Inflammatory macrophage (primary cell): ENCODE measurements at regions not wholly inside any gene's neighbourhood (a gene's known extent, or its start where the extent isn't known, plus 50 kb on each side); places are given as distances from the start of the nearest gene placed in this dataset.
"Not testable (repeated sequence)": the region's sequence is repeated elsewhere in the genome, so short reads cannot be mapped to it uniquely, and the experiment has no call there.

Source experiments
- DNase-seq, 2 donors: peaks; one replicate each; pipeline ENCODE4 v3.0.0-alpha.2; 2020 to 2022

- DNase-seq: no peak
Measured at GRCh38 chr5:114952876-114953275, 216.8 kb downstream of the TRIM36 start.

GRCh38 chr5:114949756-114950155, 220.0 kb downstream of the TRIM36 start:
- DNase-seq: no peak

- peak in 1 of 2 donors; percentile 36 for DNase-seq
Measured at GRCh38 chr5:114948986-114949621, 220.6 kb downstream of the TRIM36 start.

- DNase-seq: no peak
Measured at GRCh38 chr5:114948363-114948762, 221.3 kb downstream of the TRIM36 start.

- no peak for DNase-seq
Measured at GRCh38 chr5:114940709-114941108, 229.0 kb downstream of the TRIM36 start.

- no peak for DNase-seq
Measured at GRCh38 chr5:114935490-114935889, 234.2 kb downstream of the TRIM36 start.

GRCh38 chr5:114928644-114929462, 240.9 kb downstream of the TRIM36 start:
- no peak for DNase-seq

- DNase-seq: no peak
Measured at GRCh38 chr5:114924769-114925168, 244.9 kb downstream of the TRIM36 start.

- no peak for DNase-seq
Measured at GRCh38 chr5:114912189-114912920, 257.4 kb downstream of the TRIM36 start.

- DNase-seq: no peak
Measured at GRCh38 chr5:114910727-114911126, 259.0 kb downstream of the TRIM36 start.

- DNase-seq: no peak
Measured at GRCh38 chr5:114909424-114909823, 260.3 kb downstream of the TRIM36 start.

GRCh38 chr5:114903767-114904166, 265.9 kb downstream of the TRIM36 start:
- DNase-seq: no peak

- DNase-seq: peak in 1 of 2 donors; percentile 11
Measured at GRCh38 chr5:114898602-114899001, 271.1 kb downstream of the TRIM36 start.

- no peak for DNase-seq
Measured at GRCh38 chr5:114883675-114884074, 286.0 kb downstream of the TRIM36 start.

GRCh38 chr5:114859438-114859735, 310.3 kb downstream of the TRIM36 start:
- no peak for DNase-seq

GRCh38 chr5:114858665-114859437, 310.9 kb downstream of the TRIM36 start:
- DNase-seq: no peak

GRCh38 chr5:114857941-114858551, 311.7 kb downstream of the TRIM36 start:
- DNase-seq: peak; percentile 51 to 64

GRCh38 chr5:114844711-114845110, 325.0 kb downstream of the TRIM36 start:
- DNase-seq: not testable (repeated sequence)

GRCh38 chr5:114839360-114839759, 330.3 kb downstream of the TRIM36 start:
- no peak for DNase-seq

- no peak for DNase-seq
Measured at GRCh38 chr5:114838937-114839336, 330.8 kb downstream of the TRIM36 start.

GRCh38 chr5:114830114-114830513, 339.6 kb downstream of the TRIM36 start:
- DNase-seq: no peak

GRCh38 chr5:114822863-114823262, 346.8 kb downstream of the TRIM36 start:
- no peak for DNase-seq
